CD4-positive, alpha-beta T cell (primary cell): ENCODE measurements at regions not wholly inside any gene's neighbourhood (a gene's known extent, or its start where the extent isn't known, plus 50 kb on each side); places are given as distances from the start of the nearest gene placed in this dataset.

Experiments
- ATAC-seq: fragments of 200-7000 bp; cut with Tn5 transposase; one replicate; pipeline ENCODE4 v1.10.0; 2022; ENCODE audit warnings: mild to moderate bottlenecking; ENCODE audit not compliant: poor library complexity
- CTCF ChIA-PET: fragments of 350-600 bp; sonication (Branson Sonifier 250); formaldehyde crosslinking; loops from one replicate; lab custom pipeline; 2021; ENCODE audit warnings: antibody characterized with exemption, inconsistent platforms; lab: Charles Lee
- POLR2A ChIA-PET: fragments of 350-600 bp; sonication (Branson Sonifier 250); formaldehyde crosslinking; loops from one replicate; lab custom pipeline; 2021; ENCODE audit warnings: antibody characterized with exemption, inconsistent platforms; lab: Charles Lee
- DNase-seq, 14 experiments: peaks; one replicate each; pipeline ENCODE4 v3.0.0-alpha.2; 2013 to 2020; ENCODE audit warnings: mixed read lengths in 2 of 14
- H3K27ac ChIP-seq, 2 donors: one replicate each; pipeline versions ENCODE4 v1.5.1 to v1.7.0; 2013; ENCODE audit warnings: low read length in 2 of 2, low read depth in 1 of 2, mild to moderate bottlenecking in 1 of 2
- H3K27me3 ChIP-seq, 2 experiments: 1 replicate in 1 of 2; 2 replicates in 1 of 2; pipeline versions ENCODE4 v1.6.1 to v1.7.0; 2013; ENCODE audit warnings: low read length in 2 of 2, control low read depth in 1 of 2, mild to moderate bottlenecking in 1 of 2, moderate library complexity in 1 of 2; ENCODE audit not compliant: insufficient read depth in 2 of 2, control insufficient read depth in 1 of 2
- H3K36me3 ChIP-seq: one replicate; pipeline ENCODE4 v1.6.1; 2013; ENCODE audit warnings: low read length, control low read depth; ENCODE audit not compliant: insufficient read depth
- H3K4me1 ChIP-seq: one replicate; pipeline ENCODE4 v1.6.1; 2013; ENCODE audit warnings: low read length, control low read depth; ENCODE audit not compliant: insufficient read depth
- H3K4me3 ChIP-seq: one replicate; pipeline ENCODE4 v1.5.1; 2013; ENCODE audit warnings: mild to moderate bottlenecking, low read length, moderate library complexity
- H3K9me3 ChIP-seq, 2 experiments: 1 replicate in 1 of 2; 2 replicates in 1 of 2; pipeline versions ENCODE4 v1.6.1 to v1.7.0; 2013; ENCODE audit warnings: low read length in 2 of 2, mild to moderate bottlenecking in 2 of 2, control low read depth in 1 of 2, moderate library complexity in 1 of 2; ENCODE audit not compliant: control insufficient read depth in 1 of 2, insufficient read depth in 1 of 2
- H3K27ac Mint-ChIP-seq: one replicate; pipeline ENCODE4 v1.8.0; 2020; ENCODE audit warnings: mixed read lengths
- H3K27me3 Mint-ChIP-seq: one replicate; pipeline ENCODE4 v1.8.0; 2021; ENCODE audit warnings: mixed read lengths
- H3K36me3 Mint-ChIP-seq: one replicate; pipeline ENCODE4 v1.8.0; 2021; ENCODE audit warnings: low read depth, mixed read lengths
- H3K4me1 Mint-ChIP-seq: one replicate; pipeline ENCODE4 v1.8.0; 2021; ENCODE audit warnings: low read depth, mixed read lengths
- H3K4me3 Mint-ChIP-seq: one replicate; pipeline ENCODE4 v1.8.0; 2020; ENCODE audit warnings: mild to moderate bottlenecking, mixed read lengths
- H3K9me3 Mint-ChIP-seq: one replicate; pipeline ENCODE4 v1.8.0; 2020; ENCODE audit warnings: mixed read lengths
- intact Hi-C, 2 experiments: fragments of 100-400 bp; cut with DNase I in 1 of 2; cut with micrococcal nuclease in 1 of 2; formaldehyde crosslinking; loops; one replicate each; pipeline versions ENCODE4 v1.15.1 to v1.9.0; 2023 to 2025; cut with DNase I, micrococcal nuclease
- TF ChIP-seq, protein P1 (sequence below): fragments of 200-600 bp; IDR thresholded peaks from one replicate; pipeline ENCODE4 v1.8.0; 2022; ENCODE audit warnings: antibody characterized with exemption, mild to moderate bottlenecking

DNA sequence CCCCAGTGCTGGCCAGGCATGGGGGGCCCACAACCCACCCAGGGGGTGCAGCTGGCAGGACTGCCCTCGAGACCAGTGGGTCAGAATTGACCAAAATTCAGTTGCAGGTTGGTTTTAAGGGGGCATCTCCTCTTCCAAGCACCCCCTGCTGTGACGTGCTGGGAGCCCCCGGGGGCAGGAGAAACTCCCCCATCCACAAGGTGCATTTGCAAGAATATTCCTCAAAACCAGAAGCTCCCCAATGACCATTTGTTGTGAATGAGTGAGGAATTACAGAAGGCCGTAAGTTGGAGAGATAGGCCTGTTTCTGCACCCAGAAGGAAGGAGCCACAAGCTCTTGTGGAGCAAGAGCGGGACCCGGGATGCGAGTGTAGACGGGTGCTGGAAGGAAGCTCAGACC is 414.5 kb downstream of the BRD1 start:
- H3K27me3 Mint-ChIP-seq: peaks cover 14% of the 10 kb centered on the region
- H3K4me3 ChIP-seq: no peak overlapping the region
- H3K27ac ChIP-seq: no peak overlapping the region
- no peaks in the 10 kb centered on the region for H3K4me1 ChIP-seq
- no peaks in the 10 kb centered on the region for H3K9me3 ChIP-seq
- ATAC-seq (no peak), DNase-seq (no peak)
- no peak overlapping the region for H3K4me3 Mint-ChIP-seq
- no peak overlapping the region for H3K27ac Mint-ChIP-seq
- no peaks in the 10 kb centered on the region for H3K27me3 ChIP-seq
- H3K36me3 ChIP-seq: no peaks in the 10 kb centered on the region
- no peaks in the 10 kb centered on the region for H3K4me1 Mint-ChIP-seq
- intact Hi-C loops: no loop called here
- ChIA-PET CTCF (no interaction called here), POLR2A (no interaction called here)
- H3K9me3 Mint-ChIP-seq: peaks cover 5% of the 10 kb centered on the region
- no peaks in the 10 kb centered on the region for H3K36me3 Mint-ChIP-seq
- TF ChIP-seq, protein P1, sequence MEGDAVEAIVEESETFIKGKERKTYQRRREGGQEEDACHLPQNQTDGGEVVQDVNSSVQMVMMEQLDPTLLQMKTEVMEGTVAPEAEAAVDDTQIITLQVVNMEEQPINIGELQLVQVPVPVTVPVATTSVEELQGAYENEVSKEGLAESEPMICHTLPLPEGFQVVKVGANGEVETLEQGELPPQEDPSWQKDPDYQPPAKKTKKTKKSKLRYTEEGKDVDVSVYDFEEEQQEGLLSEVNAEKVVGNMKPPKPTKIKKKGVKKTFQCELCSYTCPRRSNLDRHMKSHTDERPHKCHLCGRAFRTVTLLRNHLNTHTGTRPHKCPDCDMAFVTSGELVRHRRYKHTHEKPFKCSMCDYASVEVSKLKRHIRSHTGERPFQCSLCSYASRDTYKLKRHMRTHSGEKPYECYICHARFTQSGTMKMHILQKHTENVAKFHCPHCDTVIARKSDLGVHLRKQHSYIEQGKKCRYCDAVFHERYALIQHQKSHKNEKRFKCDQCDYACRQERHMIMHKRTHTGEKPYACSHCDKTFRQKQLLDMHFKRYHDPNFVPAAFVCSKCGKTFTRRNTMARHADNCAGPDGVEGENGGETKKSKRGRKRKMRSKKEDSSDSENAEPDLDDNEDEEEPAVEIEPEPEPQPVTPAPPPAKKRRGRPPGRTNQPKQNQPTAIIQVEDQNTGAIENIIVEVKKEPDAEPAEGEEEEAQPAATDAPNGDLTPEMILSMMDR: no peak

DNA sequence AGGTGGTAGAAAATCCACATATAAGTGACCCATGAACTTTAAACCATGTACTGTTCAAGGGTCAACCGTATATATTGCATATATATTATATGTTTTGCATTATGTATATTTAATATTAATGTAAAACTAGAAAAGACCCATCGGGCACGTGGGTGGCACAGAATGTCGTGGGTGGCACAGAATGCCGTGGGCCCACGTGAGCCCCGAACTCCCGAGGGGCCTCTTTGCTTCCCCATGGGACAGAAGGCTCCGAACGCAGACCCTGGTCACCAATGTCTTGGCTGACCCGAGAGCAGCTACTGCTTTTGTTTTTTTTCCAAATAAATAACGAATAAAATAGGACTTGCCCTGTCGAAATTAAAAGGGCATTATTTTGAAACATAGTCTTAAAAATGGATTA is 415.4 kb downstream of the BRD1 start:
- peaks cover 5% of the 10 kb centered on the region for H3K9me3 Mint-ChIP-seq
- no peaks in the 10 kb centered on the region for H3K27me3 ChIP-seq
- no peak overlapping the region for H3K27ac ChIP-seq
- intact Hi-C loops: no loop called here
- H3K4me1 Mint-ChIP-seq: no peaks in the 10 kb centered on the region
- CTCF ChIA-PET: no interaction called here
- H3K9me3 ChIP-seq: no peaks in the 10 kb centered on the region
- H3K36me3 ChIP-seq: no peaks in the 10 kb centered on the region
- ATAC-seq (no peak), DNase-seq (no peak)
- H3K4me3 ChIP-seq: no peak overlapping the region
- no peak overlapping the region for H3K4me3 Mint-ChIP-seq
- no peaks in the 10 kb centered on the region for H3K4me1 ChIP-seq
- H3K27me3 Mint-ChIP-seq: peaks cover 18% of the 10 kb centered on the region
- POLR2A ChIA-PET: no interaction called here
- TF ChIP-seq, protein P1: no peak
- no peak overlapping the region for H3K27ac Mint-ChIP-seq
- H3K36me3 Mint-ChIP-seq: no peaks in the 10 kb centered on the region

DNA sequence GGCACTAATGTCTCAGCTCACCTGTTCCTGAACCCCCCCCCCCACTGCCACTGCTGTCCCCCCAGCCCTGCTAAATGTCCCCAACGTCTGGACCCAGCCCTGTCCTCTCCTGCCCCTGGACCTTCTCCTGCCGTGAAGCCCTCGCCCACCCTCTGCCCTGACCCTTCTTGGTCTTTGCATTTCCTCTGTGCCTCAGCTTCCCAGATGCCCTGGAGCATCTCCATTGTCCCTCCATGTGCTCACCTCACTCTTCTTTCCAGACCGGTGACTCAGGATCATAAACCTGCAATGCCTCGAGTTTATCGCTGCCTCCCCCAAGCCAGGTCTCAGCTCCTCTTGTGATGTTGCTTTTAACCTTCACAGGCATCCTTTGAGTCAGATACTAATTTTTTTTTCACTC is 416.4 kb downstream of the BRD1 start:
- H3K4me3 ChIP-seq: no peak overlapping the region
- no peaks in the 10 kb centered on the region for H3K27me3 ChIP-seq
- intact Hi-C loops: no loop called here
- no peaks in the 10 kb centered on the region for H3K36me3 ChIP-seq
- H3K4me3 Mint-ChIP-seq: no peak overlapping the region
- H3K27ac Mint-ChIP-seq: no peak overlapping the region
- peaks cover 5% of the 10 kb centered on the region for H3K9me3 Mint-ChIP-seq
- ChIA-PET CTCF (no interaction called here), POLR2A (no interaction called here)
- no peaks in the 10 kb centered on the region for H3K36me3 Mint-ChIP-seq
- no peaks in the 10 kb centered on the region for H3K4me1 ChIP-seq
- H3K27me3 Mint-ChIP-seq: peaks cover 26% of the 10 kb centered on the region
- TF ChIP-seq, protein P1: no peak
- H3K9me3 ChIP-seq: no peaks in the 10 kb centered on the region
- H3K27ac ChIP-seq: no peak overlapping the region
- no peaks in the 10 kb centered on the region for H3K4me1 Mint-ChIP-seq
- ATAC-seq (no peak), DNase-seq (no peak)
